ENCODE measurements at regions not wholly inside any gene's neighbourhood (a gene's known extent, or its start where the extent isn't known, plus 50 kb on each side); places are given as distances from the start of the nearest gene placed in this dataset.
"Not testable (repeated sequence)": the region's sequence is repeated elsewhere in the genome, so short reads cannot be mapped to it uniquely, and the experiment has no call there.

GRCh38 chr4:55001538-55001937 lies 123.9 kb downstream of the KDR start:
- 75 to 82% methylated on average over 1 of the region's 1 CpG for WGBS, 2 donors
- Histone ChIP-seq H3K27ac (ENCODE audit: low read depth in 2 of 2, low read length in 1 of 2) (no peak overlapping the region), H3K4me1 (ENCODE audit: control insufficient read depth in 2 of 2, insufficient read depth in 2 of 2, low read length in 1 of 2) (no peaks in the 10 kb centered on the region), H3K9me3 (ENCODE audit: control insufficient read depth in 2 of 2, insufficient read depth in 1 of 2, low read depth in 1 of 2, low read length in 1 of 2) (no peaks in the 10 kb centered on the region), H3K36me3 (ENCODE audit: control insufficient read depth in 2 of 2, insufficient read depth in 2 of 2, low read length in 1 of 2) (no peaks in the 10 kb centered on the region), H3K27me3 (ENCODE audit: control insufficient read depth in 1 of 2, insufficient read depth in 2 of 2, low read length in 2 of 2) (no peaks in the 10 kb centered on the region), H3K4me3 (ENCODE audit: low read depth in 1 of 2, low read length in 2 of 2) (no peak overlapping the region)

- H3K4me1 ChIP-seq (ENCODE audit: control insufficient read depth in 2 of 2, insufficient read depth in 2 of 2, low read length in 1 of 2), result no peaks in the 10 kb centered on the region
- H3K9me3 ChIP-seq (ENCODE audit: control insufficient read depth in 2 of 2, insufficient read depth in 1 of 2, low read depth in 1 of 2, low read length in 1 of 2), result no peaks in the 10 kb centered on the region
- H3K36me3 ChIP-seq (ENCODE audit: control insufficient read depth in 2 of 2, insufficient read depth in 2 of 2, low read length in 1 of 2), result no peaks in the 10 kb centered on the region
- H3K27ac ChIP-seq (ENCODE audit: low read depth in 2 of 2, low read length in 1 of 2), result no peak overlapping the region
- H3K27me3 ChIP-seq (ENCODE audit: control insufficient read depth in 1 of 2, insufficient read depth in 2 of 2, low read length in 2 of 2), result no peaks in the 10 kb centered on the region
- no peak overlapping the region for H3K4me3 ChIP-seq (ENCODE audit: low read depth in 1 of 2, low read length in 2 of 2)
These were observed 126.4 kb downstream of the KDR start for GRCh38 chr4:54999003-54999402.

GRCh38 chr4:54993473-54994026 lies 131.8 kb downstream of the KDR start:
- H3K4me1 ChIP-seq (ENCODE audit: control insufficient read depth in 2 of 2, insufficient read depth in 2 of 2, low read length in 1 of 2); H3K27ac ChIP-seq (ENCODE audit: low read depth in 2 of 2, low read length in 1 of 2); H3K27me3 ChIP-seq (ENCODE audit: control insufficient read depth in 1 of 2, insufficient read depth in 2 of 2, low read length in 2 of 2); H3K4me3 ChIP-seq (ENCODE audit: low read depth in 1 of 2, low read length in 2 of 2); H3K9me3 ChIP-seq (ENCODE audit: control insufficient read depth in 2 of 2, insufficient read depth in 1 of 2, low read depth in 1 of 2, low read length in 1 of 2); H3K36me3 ChIP-seq (ENCODE audit: control insufficient read depth in 2 of 2, insufficient read depth in 2 of 2, low read length in 1 of 2): not testable (repeated sequence)
- 91 to 92% methylated on average over 28 of the region's 28 CpGs for WGBS, 2 donors

- peaks cover 2 to 4% of the 10 kb centered on the region in 2 donors for H3K9me3 ChIP-seq (ENCODE audit: control insufficient read depth in 2 of 2, insufficient read depth in 1 of 2, low read depth in 1 of 2, low read length in 1 of 2)
- H3K27me3 ChIP-seq (ENCODE audit: control insufficient read depth in 1 of 2, insufficient read depth in 2 of 2, low read length in 2 of 2), result no peaks in the 10 kb centered on the region
- no peaks in the 10 kb centered on the region for H3K36me3 ChIP-seq (ENCODE audit: control insufficient read depth in 2 of 2, insufficient read depth in 2 of 2, low read length in 1 of 2)
- no peak overlapping the region for H3K27ac ChIP-seq (ENCODE audit: low read depth in 2 of 2, low read length in 1 of 2)
- H3K4me1 ChIP-seq (ENCODE audit: control insufficient read depth in 2 of 2, insufficient read depth in 2 of 2, low read length in 1 of 2), result no peaks in the 10 kb centered on the region
- H3K4me3 ChIP-seq (ENCODE audit: low read depth in 1 of 2, low read length in 2 of 2), result no peak overlapping the region
- WGBS, 2 donors, result 52 to 75% methylated on average over 1 of the region's 1 CpG
These were observed 133.1 kb downstream of the KDR start for GRCh38 chr4:54992266-54992665.

- Histone ChIP-seq H3K4me3 (ENCODE audit: low read depth in 1 of 2, low read length in 2 of 2) (no peak overlapping the region), H3K9me3 (ENCODE audit: control insufficient read depth in 2 of 2, insufficient read depth in 1 of 2, low read depth in 1 of 2, low read length in 1 of 2) (peaks cover 4 to 9% of the 10 kb centered on the region in 2 donors), H3K36me3 (ENCODE audit: control insufficient read depth in 2 of 2, insufficient read depth in 2 of 2, low read length in 1 of 2) (no peaks in the 10 kb centered on the region), H3K27me3 (ENCODE audit: control insufficient read depth in 1 of 2, insufficient read depth in 2 of 2, low read length in 2 of 2) (no peaks in the 10 kb centered on the region), H3K4me1 (ENCODE audit: control insufficient read depth in 2 of 2, insufficient read depth in 2 of 2, low read length in 1 of 2) (no peaks in the 10 kb centered on the region), H3K27ac (ENCODE audit: low read depth in 2 of 2, low read length in 1 of 2) (no peak overlapping the region)
These were observed 136.7 kb downstream of the KDR start for GRCh38 chr4:54988655-54989054.

- no peaks in the 10 kb centered on the region for H3K4me1 ChIP-seq (ENCODE audit: control insufficient read depth in 2 of 2, insufficient read depth in 2 of 2, low read length in 1 of 2)
- no peaks in the 10 kb centered on the region for H3K36me3 ChIP-seq (ENCODE audit: control insufficient read depth in 2 of 2, insufficient read depth in 2 of 2, low read length in 1 of 2)
- 67% methylated on average over 5 of the region's 5 CpGs for WGBS, 2 donors
- no peaks in the 10 kb centered on the region for H3K27me3 ChIP-seq (ENCODE audit: control insufficient read depth in 1 of 2, insufficient read depth in 2 of 2, low read length in 2 of 2)
- no peak overlapping the region for H3K27ac ChIP-seq (ENCODE audit: low read depth in 2 of 2, low read length in 1 of 2)
- peaks cover 2 to 9% of the 10 kb centered on the region in 2 donors for H3K9me3 ChIP-seq (ENCODE audit: control insufficient read depth in 2 of 2, insufficient read depth in 1 of 2, low read depth in 1 of 2, low read length in 1 of 2)
- no peak overlapping the region for H3K4me3 ChIP-seq (ENCODE audit: low read depth in 1 of 2, low read length in 2 of 2)
These were observed 139.1 kb downstream of the KDR start for GRCh38 chr4:54986095-54986846.

- H3K9me3 ChIP-seq (ENCODE audit: control insufficient read depth in 2 of 2, insufficient read depth in 1 of 2, low read depth in 1 of 2, low read length in 1 of 2), result no peaks in the 10 kb centered on the region
- no peaks in the 10 kb centered on the region for H3K4me1 ChIP-seq (ENCODE audit: control insufficient read depth in 2 of 2, insufficient read depth in 2 of 2, low read length in 1 of 2)
- H3K27ac ChIP-seq (ENCODE audit: low read depth in 2 of 2, low read length in 1 of 2), result no peak overlapping the region
- H3K27me3 ChIP-seq (ENCODE audit: control insufficient read depth in 1 of 2, insufficient read depth in 2 of 2, low read length in 2 of 2), result no peaks in the 10 kb centered on the region
- H3K36me3 ChIP-seq (ENCODE audit: control insufficient read depth in 2 of 2, insufficient read depth in 2 of 2, low read length in 1 of 2), result no peaks in the 10 kb centered on the region
- WGBS, 2 donors, result 55 to 76% methylated on average over 4 of the region's 4 CpGs
- no peak overlapping the region for H3K4me3 ChIP-seq (ENCODE audit: low read depth in 1 of 2, low read length in 2 of 2)
These were observed 148.7 kb downstream of the KDR start for GRCh38 chr4:54976682-54977081.

GRCh38 chr4:54976031-54976430 lies 149.4 kb downstream of the KDR start:
- Histone ChIP-seq H3K4me3 (ENCODE audit: low read depth in 1 of 2, low read length in 2 of 2) (no peak overlapping the region), H3K36me3 (ENCODE audit: control insufficient read depth in 2 of 2, insufficient read depth in 2 of 2, low read length in 1 of 2) (no peaks in the 10 kb centered on the region), H3K4me1 (ENCODE audit: control insufficient read depth in 2 of 2, insufficient read depth in 2 of 2, low read length in 1 of 2) (no peaks in the 10 kb centered on the region), H3K27ac (ENCODE audit: low read depth in 2 of 2, low read length in 1 of 2) (no peak overlapping the region), H3K27me3 (ENCODE audit: control insufficient read depth in 1 of 2, insufficient read depth in 2 of 2, low read length in 2 of 2) (no peaks in the 10 kb centered on the region), H3K9me3 (ENCODE audit: control insufficient read depth in 2 of 2, insufficient read depth in 1 of 2, low read depth in 1 of 2, low read length in 1 of 2) (no peaks in the 10 kb centered on the region)
- WGBS, 2 donors, result 96% methylated on average over 3 of the region's 3 CpGs

GRCh38 chr4:54973784-54974183 lies 151.6 kb downstream of the KDR start:
- no peaks in the 10 kb centered on the region for H3K27me3 ChIP-seq (ENCODE audit: control insufficient read depth in 1 of 2, insufficient read depth in 2 of 2, low read length in 2 of 2)
- no peak overlapping the region for H3K4me3 ChIP-seq (ENCODE audit: low read depth in 1 of 2, low read length in 2 of 2)
- no peaks in the 10 kb centered on the region for H3K4me1 ChIP-seq (ENCODE audit: control insufficient read depth in 2 of 2, insufficient read depth in 2 of 2, low read length in 1 of 2)
- H3K9me3 ChIP-seq (ENCODE audit: control insufficient read depth in 2 of 2, insufficient read depth in 1 of 2, low read depth in 1 of 2, low read length in 1 of 2), result no peaks in the 10 kb centered on the region
- 74 to 80% methylated on average over 1 of the region's 1 CpG for WGBS, 2 donors
- no peaks in the 10 kb centered on the region for H3K36me3 ChIP-seq (ENCODE audit: control insufficient read depth in 2 of 2, insufficient read depth in 2 of 2, low read length in 1 of 2)
- no peak overlapping the region for H3K27ac ChIP-seq (ENCODE audit: low read depth in 2 of 2, low read length in 1 of 2)

GRCh38 chr4:54971474-54971950 lies 153.9 kb downstream of the KDR start:
- no peaks in the 10 kb centered on the region for H3K27me3 ChIP-seq (ENCODE audit: control insufficient read depth in 1 of 2, insufficient read depth in 2 of 2, low read length in 2 of 2)
- 6% methylated on average over 7 of the region's 7 CpGs for WGBS, 2 donors
- H3K9me3 ChIP-seq (ENCODE audit: control insufficient read depth in 2 of 2, insufficient read depth in 1 of 2, low read depth in 1 of 2, low read length in 1 of 2), result no peaks in the 10 kb centered on the region

More at GRCh38 chr4:54971474-54971950, 153.9 kb downstream of the KDR start:
- Histone ChIP-seq H3K27ac (ENCODE audit: low read depth in 2 of 2, low read length in 1 of 2) (no peak overlapping the region), H3K36me3 (ENCODE audit: control insufficient read depth in 2 of 2, insufficient read depth in 2 of 2, low read length in 1 of 2) (no peaks in the 10 kb centered on the region), H3K4me1 (ENCODE audit: control insufficient read depth in 2 of 2, insufficient read depth in 2 of 2, low read length in 1 of 2) (no peaks in the 10 kb centered on the region), H3K4me3 (ENCODE audit: low read depth in 1 of 2, low read length in 2 of 2) (no peak overlapping the region)

Data from esophagus (tissue), 2 donors.